ENCODE measurements at regions not wholly inside any gene's neighbourhood (a gene's known extent, or its start where the extent isn't known, plus 50 kb on each side); places are given as distances from the start of the nearest gene placed in this dataset.

DNA sequence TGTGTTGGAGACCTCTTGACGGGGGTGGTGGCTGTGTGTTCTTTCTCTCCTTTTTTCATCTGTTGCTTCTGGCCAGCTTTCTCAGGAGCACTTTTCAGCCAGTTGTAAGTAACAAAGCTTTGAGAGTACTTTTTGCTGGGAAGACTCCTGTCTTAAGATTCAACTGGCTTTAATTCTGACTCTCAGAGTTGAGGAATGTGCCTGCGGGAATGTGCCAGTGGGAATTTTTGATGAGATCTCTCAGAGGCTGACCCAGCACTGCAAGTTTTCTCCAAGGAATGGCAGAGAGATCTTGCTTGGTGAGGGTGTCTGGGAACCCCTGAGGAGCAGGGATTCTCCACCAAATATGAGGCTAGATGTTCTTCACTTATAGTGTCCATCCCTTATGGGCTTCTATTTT lies 91.6 kb upstream of the OR9Q1 start:
- TF ChIP-seq, protein P1, sequence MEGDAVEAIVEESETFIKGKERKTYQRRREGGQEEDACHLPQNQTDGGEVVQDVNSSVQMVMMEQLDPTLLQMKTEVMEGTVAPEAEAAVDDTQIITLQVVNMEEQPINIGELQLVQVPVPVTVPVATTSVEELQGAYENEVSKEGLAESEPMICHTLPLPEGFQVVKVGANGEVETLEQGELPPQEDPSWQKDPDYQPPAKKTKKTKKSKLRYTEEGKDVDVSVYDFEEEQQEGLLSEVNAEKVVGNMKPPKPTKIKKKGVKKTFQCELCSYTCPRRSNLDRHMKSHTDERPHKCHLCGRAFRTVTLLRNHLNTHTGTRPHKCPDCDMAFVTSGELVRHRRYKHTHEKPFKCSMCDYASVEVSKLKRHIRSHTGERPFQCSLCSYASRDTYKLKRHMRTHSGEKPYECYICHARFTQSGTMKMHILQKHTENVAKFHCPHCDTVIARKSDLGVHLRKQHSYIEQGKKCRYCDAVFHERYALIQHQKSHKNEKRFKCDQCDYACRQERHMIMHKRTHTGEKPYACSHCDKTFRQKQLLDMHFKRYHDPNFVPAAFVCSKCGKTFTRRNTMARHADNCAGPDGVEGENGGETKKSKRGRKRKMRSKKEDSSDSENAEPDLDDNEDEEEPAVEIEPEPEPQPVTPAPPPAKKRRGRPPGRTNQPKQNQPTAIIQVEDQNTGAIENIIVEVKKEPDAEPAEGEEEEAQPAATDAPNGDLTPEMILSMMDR (IDR thresholded peaks at IDR 0.05): no peak
- TF ChIP-seq POLR2A (IDR thresholded peaks at IDR 0.05): no peak
